PC-3 (cell line): ENCODE measurements at regions not wholly inside any gene's neighbourhood (a gene's known extent, or its start where the extent isn't known, plus 50 kb on each side); places are given as distances from the start of the nearest gene placed in this dataset.

Source experiments
- EZH2 ChIP-seq: fragments of 300-600 bp; sonication (generic); IDR thresholded peaks from one replicate; pipeline ENCODE4 v1.6.1; 2017; ENCODE audit warnings: antibody characterized with exemption, mild to moderate bottlenecking, low read length; ENCODE audit not compliant: unreplicated experiment
- EZH2phosphoT487 ChIP-seq: fragments of 300-600 bp; sonication (generic); IDR thresholded peaks from 2 replicates; pipeline ENCODE4 v1.6.1; 2018; ENCODE audit warnings: mild to moderate bottlenecking, antibody characterized with exemption, low read length, borderline replicate concordance
- TF ChIP-seq, protein P1 (sequence below): fragments of 300-600 bp; sonication (generic); conservative IDR thresholded peaks from 2 replicates; pipeline ENCODE4 v1.5.1; 2017; ENCODE audit warnings: antibody characterized with exemption, low read depth, mild to moderate bottlenecking, low read length

DNA sequence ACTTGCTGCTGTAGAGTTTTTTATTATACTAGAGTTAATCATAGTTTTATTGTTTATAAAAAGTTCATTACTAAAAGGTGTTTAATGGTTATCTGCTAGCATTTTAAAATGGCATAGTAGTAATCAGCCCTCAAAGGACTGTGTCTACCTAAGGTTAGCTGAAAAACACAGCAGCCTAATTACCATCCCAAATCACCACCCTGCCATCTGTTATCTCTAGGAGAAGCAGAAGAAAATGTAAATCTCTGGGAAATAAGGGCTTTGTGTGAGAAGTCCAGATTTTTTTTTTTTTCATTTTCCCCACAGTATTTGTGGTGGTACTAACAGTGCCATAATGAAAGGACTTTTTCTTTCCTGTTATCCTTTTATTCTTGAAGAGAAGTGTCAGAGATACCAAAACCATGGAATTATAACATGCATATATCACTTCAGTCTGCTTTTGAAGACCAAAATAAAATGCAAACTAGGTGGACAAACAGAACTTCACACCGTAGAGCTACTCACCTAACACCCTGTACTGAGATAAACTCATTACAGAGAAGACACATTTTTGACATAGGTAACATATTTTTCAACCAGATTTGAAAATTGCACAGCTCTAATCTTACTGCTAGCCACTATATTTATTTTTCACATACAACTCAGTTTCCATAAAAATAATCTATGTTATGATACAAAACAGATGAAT lies 876.2 kb downstream of the C12orf50 start:
- TF ChIP-seq EZH2phosphoT487 = no peak
- TF ChIP-seq EZH2 = no peak
- TF ChIP-seq, protein P1, sequence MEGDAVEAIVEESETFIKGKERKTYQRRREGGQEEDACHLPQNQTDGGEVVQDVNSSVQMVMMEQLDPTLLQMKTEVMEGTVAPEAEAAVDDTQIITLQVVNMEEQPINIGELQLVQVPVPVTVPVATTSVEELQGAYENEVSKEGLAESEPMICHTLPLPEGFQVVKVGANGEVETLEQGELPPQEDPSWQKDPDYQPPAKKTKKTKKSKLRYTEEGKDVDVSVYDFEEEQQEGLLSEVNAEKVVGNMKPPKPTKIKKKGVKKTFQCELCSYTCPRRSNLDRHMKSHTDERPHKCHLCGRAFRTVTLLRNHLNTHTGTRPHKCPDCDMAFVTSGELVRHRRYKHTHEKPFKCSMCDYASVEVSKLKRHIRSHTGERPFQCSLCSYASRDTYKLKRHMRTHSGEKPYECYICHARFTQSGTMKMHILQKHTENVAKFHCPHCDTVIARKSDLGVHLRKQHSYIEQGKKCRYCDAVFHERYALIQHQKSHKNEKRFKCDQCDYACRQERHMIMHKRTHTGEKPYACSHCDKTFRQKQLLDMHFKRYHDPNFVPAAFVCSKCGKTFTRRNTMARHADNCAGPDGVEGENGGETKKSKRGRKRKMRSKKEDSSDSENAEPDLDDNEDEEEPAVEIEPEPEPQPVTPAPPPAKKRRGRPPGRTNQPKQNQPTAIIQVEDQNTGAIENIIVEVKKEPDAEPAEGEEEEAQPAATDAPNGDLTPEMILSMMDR = no peak
